Smooth muscle cell (in vitro differentiated cells): ENCODE measurements at regions not wholly inside any gene's neighbourhood (a gene's known extent, or its start where the extent isn't known, plus 50 kb on each side); places are given as distances from the start of the nearest gene placed in this dataset.
A peak's percentile ranks its signal among the peaks of the same experiment; 100 is the strongest.

Source experiments
- DNase-seq: peaks from one replicate; lab custom pipeline; 2025; ENCODE audit not compliant: unreplicated experiment; lab: John Stamatoyannopoulos, UW
- H2AFZ ChIP-seq: fragments of 200-600 bp; sonication (generic); 2 replicates; pipeline ENCODE4 v1.6.0; 2016; ENCODE audit warnings: antibody characterized with exemption, low read depth, mild to moderate bottlenecking
- H3F3A ChIP-seq: fragments of 200-600 bp; sonication (generic); 2 replicates; pipeline ENCODE4 v1.6.0; 2017; ENCODE audit warnings: antibody characterized with exemption, low read depth
- H3K27ac ChIP-seq: fragments of 200-600 bp; sonication (generic); 2 replicates; pipeline ENCODE4 v1.5.1; 2016; ENCODE audit warnings: low read depth, mild to moderate bottlenecking
- H3K27me3 ChIP-seq: fragments of 200-600 bp; sonication (generic); 2 replicates; pipeline ENCODE4 v1.6.1; 2016; ENCODE audit warnings: low read depth, mild to moderate bottlenecking
- H3K36me3 ChIP-seq: fragments of 200-600 bp; sonication (generic); 2 replicates; pipeline ENCODE4 v1.5.1; 2016; ENCODE audit warnings: low read depth
- H3K4me1 ChIP-seq: fragments of 200-600 bp; sonication (generic); 2 replicates; pipeline ENCODE4 v1.5.1; 2016; ENCODE audit warnings: low read depth
- H3K4me2 ChIP-seq: fragments of 200-600 bp; sonication (generic); 2 replicates; pipeline ENCODE4 v1.6.0; 2016; ENCODE audit warnings: mild to moderate bottlenecking
- H3K4me3 ChIP-seq: fragments of 200-600 bp; sonication (generic); 2 replicates; pipeline ENCODE4 v1.5.1; 2016; ENCODE audit warnings: mild to moderate bottlenecking
- H3K79me2 ChIP-seq: fragments of 200-600 bp; sonication (generic); 2 replicates; pipeline ENCODE4 v1.6.0; 2016; ENCODE audit warnings: low read depth, mild to moderate bottlenecking
- H3K9ac ChIP-seq: fragments of 200-600 bp; sonication (generic); 2 replicates; pipeline ENCODE4 v1.6.0; 2016; ENCODE audit warnings: low read depth
- H3K9me3 ChIP-seq: fragments of 200-600 bp; sonication (generic); replicated peaks from 2 replicates; pipeline ENCODE4 v1.5.1; 2016; ENCODE audit warnings: low read depth
- H4K20me1 ChIP-seq: fragments of 200-600 bp; sonication (generic); 2 replicates; pipeline ENCODE4 v1.6.0; 2016; ENCODE audit warnings: low read depth
- CTCF ChIP-seq: fragments of 200-600 bp; sonication (generic); IDR thresholded peaks from 2 replicates; pipeline ENCODE4 v1.5.1; 2017; ENCODE audit warnings: borderline replicate concordance, mild to moderate bottlenecking, antibody characterized with exemption; ENCODE audit not compliant: insufficient read depth, poor library complexity, severe bottlenecking
- WGBS: methylation state at CpG from one replicate; pipeline ENCODE4 v1.1.7; 2016; ENCODE audit warnings: low lambda C conversion rate; 5-methylcytosine and 5-hydroxymethylcytosine counted together

GRCh38 chr13:94950303-94950702, 238.0 kb upstream of the SOX21 start:
- Histone ChIP-seq H4K20me1 (no peaks in the 10 kb centered on the region), H3K4me1 (peaks cover 34% of the 10 kb centered on the region), H3K27me3 (peaks cover 11% of the 10 kb centered on the region), H3K27ac (no peak overlapping the region), H3K79me2 (no peaks in the 10 kb centered on the region), H3K4me2 (no peak overlapping the region), H3K4me3 (no peak overlapping the region), H3K9ac (no peak overlapping the region), H3K36me3 (no peaks in the 10 kb centered on the region), H2AFZ (no peak overlapping the region), H3K9me3 (no peaks in the 10 kb centered on the region), H3F3A (no peaks in the 10 kb centered on the region)
- 48% methylated on average over 8 of the region's 8 CpGs for WGBS
- DNase-seq: no peak
- TF ChIP-seq CTCF: peak; percentile 21

DNA sequence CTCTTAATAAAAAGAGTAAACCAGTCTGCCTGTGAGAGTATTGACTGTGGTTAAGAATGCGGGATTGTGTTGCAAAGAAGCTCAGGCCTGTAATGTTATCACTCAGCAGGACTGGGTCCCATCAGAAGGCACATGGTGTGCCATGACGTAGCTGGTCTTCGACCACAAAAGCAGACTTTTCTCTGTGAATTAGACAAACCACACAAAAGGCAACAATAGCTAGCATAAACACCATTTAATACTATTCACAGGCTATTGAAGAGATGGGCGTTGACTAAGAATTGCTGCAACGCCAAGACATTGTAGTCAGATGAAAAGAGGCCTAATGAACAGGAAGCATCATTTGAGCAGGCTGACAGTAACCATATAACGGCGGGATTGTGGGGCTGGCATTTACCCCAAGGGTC, 235.6 kb upstream of the SOX21 start:
- Histone ChIP-seq H3K36me3 (no peaks in the 10 kb centered on the region), H2AFZ (no peak overlapping the region), H4K20me1 (no peaks in the 10 kb centered on the region), H3K9ac (no peak overlapping the region), H3K79me2 (no peaks in the 10 kb centered on the region), H3K4me1 (peaks cover 34% of the 10 kb centered on the region), H3F3A (no peaks in the 10 kb centered on the region), H3K9me3 (no peaks in the 10 kb centered on the region), H3K4me3 (no peak overlapping the region), H3K4me2 (no peak overlapping the region), H3K27ac (no peak overlapping the region), H3K27me3 (peaks cover 16% of the 10 kb centered on the region)
- TF ChIP-seq CTCF: no peak
- WGBS: 48% methylated on average over 7 of the region's 7 CpGs
- DNase-seq: no peak

- Histone ChIP-seq H3K9ac (no peak overlapping the region), H3K27ac (no peak overlapping the region), H4K20me1 (no peaks in the 10 kb centered on the region), H3F3A (no peaks in the 10 kb centered on the region), H3K4me1 (peaks cover 34% of the 10 kb centered on the region), H3K4me2 (no peak overlapping the region), H3K9me3 (peaks cover 4% of the 10 kb centered on the region), H3K36me3 (no peaks in the 10 kb centered on the region), H3K4me3 (no peak overlapping the region), H2AFZ (no peak overlapping the region), H3K27me3 (peaks cover 16% of the 10 kb centered on the region), H3K79me2 (no peaks in the 10 kb centered on the region)
- no peak for DNase-seq
- WGBS: 68% methylated on average over 5 of the region's 5 CpGs
- no peak for TF ChIP-seq CTCF
These were observed 235.0 kb upstream of the SOX21 start for GRCh38 chr13:94947392-94947791.

- H3K79me2 ChIP-seq: no peaks in the 10 kb centered on the region
- no peak overlapping the region for H3K4me3 ChIP-seq
- H3K27ac ChIP-seq: no peak overlapping the region
- WGBS: 95% methylated on average over 5 of the region's 5 CpGs
- peaks cover 16% of the 10 kb centered on the region for H3K27me3 ChIP-seq
- TF ChIP-seq CTCF: no peak
- H3F3A ChIP-seq: no peaks in the 10 kb centered on the region
- no peak overlapping the region for H3K9ac ChIP-seq
- H3K4me2 ChIP-seq: no peak overlapping the region
- H2AFZ ChIP-seq: no peak overlapping the region
- DNase-seq: no peak
- H3K4me1 ChIP-seq: peaks cover 34% of the 10 kb centered on the region
- no peaks in the 10 kb centered on the region for H3K36me3 ChIP-seq
- H4K20me1 ChIP-seq: no peaks in the 10 kb centered on the region
- peaks cover 4% of the 10 kb centered on the region for H3K9me3 ChIP-seq
These were observed 233.7 kb upstream of the SOX21 start for GRCh38 chr13:94946039-94946438.
